HCT116 (cell line): ENCODE measurements at regions not wholly inside any gene's neighbourhood (a gene's known extent, or its start where the extent isn't known, plus 50 kb on each side); places are given as distances from the start of the nearest gene placed in this dataset.

Experiments
- ATAC-seq: fragments of 200-7000 bp; cut with Tn5 transposase; 2 replicates; pipeline ENCODE4 v1.9.1; 2020; ENCODE audit warnings: mild to moderate bottlenecking, moderate library complexity
- BruUV-seq: library from RNA; stranded (reverse); fragments of 400-500 nt; replicated peaks from 2 replicates; lab custom pipeline; 2021; lab: Mats Ljungman, UMichigan
- CTCF ChIA-PET: fragments of 300-600 bp; sonication (Branson Sonifier 250); formaldehyde crosslinking; loops from one replicate; lab custom pipeline; 2021; ENCODE audit warnings: antibody characterized with exemption; lab: Charles Lee
- POLR2A ChIA-PET: fragments of 300-600, 350-600 bp; sonication (Branson Sonifier 250); formaldehyde crosslinking; loops from one replicate; lab custom pipeline; 2021; ENCODE audit warnings: antibody characterized with exemption; lab: Charles Lee
- RAD21 ChIA-PET, 2 experiments: fragments of 300-600 bp; sonication (Branson Sonifier 250); formaldehyde crosslinking; loops; one replicate each; lab custom pipeline; 2023; ENCODE audit warnings: low total read pairs in 2 of 2; ENCODE audit not compliant: uncharacterized antibody in 2 of 2, unreplicated experiment in 2 of 2, low non-redundant PET in 1 of 2; lab: Charles Lee
- DNase-seq: peaks from one replicate; pipeline ENCODE4 v3.0.0-alpha.2; 2010; ENCODE audit warnings: low read depth, low spot score
- H2AFZ ChIP-seq: fragments of 200-600 bp; shearing (Covaris generic), sonication (generic); 2 replicates; pipeline ENCODE4 v1.6.1; 2017; ENCODE audit warnings: low read depth, mixed run types, mixed read lengths, antibody characterized with exemption, low read length; ENCODE audit not compliant: poor library complexity, severe bottlenecking
- H3K27ac ChIP-seq: 2 replicates; pipeline ENCODE4 v1.5.1; 2012; ENCODE audit warnings: low read depth, low read length
- H3K27me3 ChIP-seq: fragments of 200-600 bp; sonication (generic); 2 replicates; pipeline ENCODE4 v1.6.1; 2016; ENCODE audit warnings: mixed run types, low read length, mixed read lengths; ENCODE audit not compliant: insufficient read depth
- H3K36me3 ChIP-seq, 2 experiments: fragments of 200-500 bp in 1 of 2; fragments of 200-600 bp in 1 of 2; sonication (Bioruptor generic) in 1 of 2; sonication (generic) in 1 of 2; 2 replicates each; pipeline versions ENCODE4 v1.5.1 to v1.6.1; 2014 to 2016; ENCODE audit warnings: low read length in 2 of 2, inconsistent platforms in 1 of 2, mixed read lengths in 1 of 2, mixed run types in 1 of 2; ENCODE audit not compliant: insufficient read depth in 2 of 2, control insufficient read depth in 1 of 2
- H3K4me1 ChIP-seq, 2 experiments: fragments of 200-600 bp in 1 of 2; sonication (generic) in 1 of 2; 2 replicates each; pipeline versions ENCODE4 v1.5.1 to v1.6.1; 2012 to 2017; ENCODE audit warnings: low read length in 2 of 2, inconsistent platforms in 1 of 2, mild to moderate bottlenecking in 1 of 2, mixed read lengths in 1 of 2, mixed run types in 1 of 2, moderate library complexity in 1 of 2; ENCODE audit not compliant: insufficient read depth in 2 of 2, control insufficient read depth in 1 of 2
- H3K4me2 ChIP-seq: fragments of 200-600 bp; sonication (generic); 2 replicates; pipeline ENCODE4 v1.6.1; 2017; ENCODE audit warnings: mixed run types, low read length, mixed read lengths
- H3K4me3 ChIP-seq, 2 experiments: fragments of 200-600 bp in 1 of 2; sonication (generic) in 1 of 2; replicated peaks in 1 of 2; 2 replicates each; pipeline ENCODE4 v1.5.1; 2011 to 2016; ENCODE audit warnings: low read length in 2 of 2, control low read depth in 1 of 2, low read depth in 1 of 2, mild to moderate bottlenecking in 1 of 2, mixed read lengths in 1 of 2, mixed run types in 1 of 2
- H3K79me2 ChIP-seq: fragments of 200-600 bp; sonication (generic); 2 replicates; pipeline ENCODE4 v1.6.1; 2017; ENCODE audit warnings: mild to moderate bottlenecking, mixed run types, low read length, moderate library complexity, mixed read lengths; ENCODE audit not compliant: insufficient read depth
- H3K9ac ChIP-seq: fragments of 200-600 bp; sonication (generic); 2 replicates; pipeline ENCODE4 v1.6.1; 2016; ENCODE audit warnings: low read length, mixed read lengths
- H3K9me2 ChIP-seq: fragments of 200-600 bp; sonication (generic), shearing (Covaris generic); 2 replicates; pipeline ENCODE4 v1.6.1; 2017; ENCODE audit warnings: mixed run types, mild to moderate bottlenecking, moderate library complexity; ENCODE audit not compliant: insufficient read depth
- H3K9me3 ChIP-seq, 2 experiments: fragments of 200-500 bp in 1 of 2; fragments of 200-600 bp in 1 of 2; sonication (Bioruptor generic) in 1 of 2; sonication (generic) in 1 of 2; 2 replicates each; pipeline ENCODE4 v1.6.1; 2014 to 2017; ENCODE audit warnings: low read length in 2 of 2, mixed read lengths in 2 of 2, inconsistent platforms in 1 of 2, low read depth in 1 of 2, mild to moderate bottlenecking in 1 of 2, mixed run types in 1 of 2, moderate library complexity in 1 of 2; ENCODE audit not compliant: control insufficient read depth in 1 of 2, insufficient read depth in 1 of 2
- H4K20me1 ChIP-seq: fragments of 200-600 bp; sonication (generic), shearing (Covaris generic); 2 replicates; pipeline ENCODE4 v1.6.1; 2017; ENCODE audit warnings: mixed run types, mild to moderate bottlenecking, moderate library complexity; ENCODE audit not compliant: insufficient read depth
- ATF3 ChIP-seq: IDR thresholded peaks from 2 replicates; pipeline ENCODE4 v1.6.1; 2012
- CBX3 ChIP-seq: IDR thresholded peaks from 2 replicates; pipeline ENCODE4 v1.6.1; 2012; ENCODE audit warnings: low read depth
- CTCF ChIP-seq, 3 experiments: fragments of 200-600 bp in 1 of 3; sonication (generic) in 1 of 3; IDR thresholded peaks in 2 of 3; conservative IDR thresholded peaks in 1 of 3; 2 replicates each; pipeline ENCODE4 v1.5.1; 2012 to 2017; ENCODE audit warnings: low read depth in 2 of 3, low read length in 2 of 3, antibody characterized with exemption in 1 of 3, borderline replicate concordance in 1 of 3, control low read depth in 1 of 3, mild to moderate bottlenecking in 1 of 3, mixed read lengths in 1 of 3, mixed run types in 1 of 3, moderate library complexity in 1 of 3; ENCODE audit not compliant: insufficient read depth in 1 of 3
- ELF1 ChIP-seq: IDR thresholded peaks from 2 replicates; pipeline ENCODE4 v1.6.1; 2012; ENCODE audit warnings: low read depth, borderline replicate concordance
- EZH2 ChIP-seq: fragments of 200-600 bp; sonication (generic); IDR thresholded peaks from 2 replicates; pipeline ENCODE4 v1.6.1; 2017; ENCODE audit warnings: antibody characterized with exemption, mixed run types
- FOSL1 ChIP-seq: IDR thresholded peaks from 2 replicates; pipeline ENCODE4 v1.6.1; 2012; ENCODE audit warnings: low read depth
- JUND ChIP-seq: IDR thresholded peaks from 2 replicates; pipeline ENCODE4 v1.6.1; 2012
- POLR2A ChIP-seq: IDR thresholded peaks from 2 replicates; pipeline ENCODE4 v1.7.0; 2011; ENCODE audit warnings: borderline replicate concordance; ENCODE audit not compliant: insufficient read depth, insufficient read length; ENCODE audit errors: extremely low read depth
- POLR2AphosphoS5 ChIP-seq: IDR thresholded peaks from 2 replicates; pipeline ENCODE4 v1.6.1; 2011; ENCODE audit warnings: mild to moderate bottlenecking, low read depth, low read length, moderate library complexity
- SP1 ChIP-seq: IDR thresholded peaks from 2 replicates; pipeline ENCODE4 v1.6.1; 2012; ENCODE audit warnings: low read depth
- TCF7L2 ChIP-seq: IDR thresholded peaks from 2 replicates; pipeline ENCODE4 v1.7.0; 2011; ENCODE audit warnings: borderline replicate concordance, inconsistent platforms; ENCODE audit not compliant: insufficient read depth, insufficient read length; ENCODE audit errors: extremely low read depth
- ZNF274 ChIP-seq: fragments of 200-500 bp; sonication (Bioruptor generic); IDR thresholded peaks from 2 replicates; pipeline ENCODE4 v1.6.1; 2014; ENCODE audit warnings: mild to moderate bottlenecking, low read depth, low read length, inconsistent platforms
- intact Hi-C: fragments of 100-400 bp; cut with micrococcal nuclease; formaldehyde crosslinking; loops from 2 replicates; pipeline ENCODE4 v1.10.0; 2022

GRCh38 chr1:118253053-118253915 lies 68.3 kb upstream of the SPAG17 start:
- intact Hi-C loops = no loop called here
- Histone ChIP-seq H4K20me1 (no peaks in the 10 kb centered on the region), H3K36me3 (no peaks in the 10 kb centered on the region), H3K9me2 (no peaks in the 10 kb centered on the region), H3K9ac (no peak overlapping the region), H3K9me3 (no peaks in the 10 kb centered on the region), H3K27me3 (no peaks in the 10 kb centered on the region), H3K4me1 (no peaks in the 10 kb centered on the region), H3K4me3 (no peak overlapping the region), H3K79me2 (no peaks in the 10 kb centered on the region), H3K27ac (no peak overlapping the region), H3K4me2 (no peak overlapping the region), H2AFZ (no peak overlapping the region)
- no peak for ATAC-seq
- RAD21 ChIA-PET = no interaction called here
- TF ChIP-seq ATF3 = no peak
- no peak for TF ChIP-seq TCF7L2
- TF ChIP-seq SP1 = no peak
- TF ChIP-seq EZH2 = no peak
- no peak for TF ChIP-seq POLR2A
- CTCF ChIA-PET = no interaction called here
- BruUV-seq = no TSS peak
- POLR2A ChIA-PET = no interaction called here
- DNase-seq = no peak

- no peak overlapping the region for H2AFZ ChIP-seq
- no peak for TF ChIP-seq JUND
- TF ChIP-seq CBX3 = no peak
- TF ChIP-seq ELF1 = no peak
- no peak for TF ChIP-seq CTCF (IDR thresholded peaks at IDR 0.05 in 2 of 3, conservative IDR thresholded peaks at IDR 0.05 in 1 of 3; ENCODE audit: borderline replicate concordance in 1 of 3, insufficient read depth in 1 of 3, low read depth in 2 of 3, low read length in 2 of 3)
- no peak for TF ChIP-seq EZH2
- no peak for TF ChIP-seq FOSL1
- no peak for TF ChIP-seq POLR2AphosphoS5
- no peak for TF ChIP-seq ZNF274
- no peak for ATAC-seq
- H3K4me1 ChIP-seq = no peaks in the 10 kb centered on the region
- RAD21 ChIA-PET = no interaction called here
- H3K4me3 ChIP-seq = no peak overlapping the region
- H3K27me3 ChIP-seq = no peaks in the 10 kb centered on the region
- no peaks in the 10 kb centered on the region for H3K9me2 ChIP-seq
- DNase-seq = no peak
- no peaks in the 10 kb centered on the region for H4K20me1 ChIP-seq
- H3K9ac ChIP-seq = no peak overlapping the region
- no peak overlapping the region for H3K4me2 ChIP-seq
- intact Hi-C loops = no loop called here
- POLR2A ChIA-PET = no interaction called here
- BruUV-seq = no TSS peak
- no peaks in the 10 kb centered on the region for H3K79me2 ChIP-seq
- H3K27ac ChIP-seq = no peak overlapping the region
- CTCF ChIA-PET = no interaction called here
- H3K36me3 ChIP-seq = no peaks in the 10 kb centered on the region
- no peaks in the 10 kb centered on the region for H3K9me3 ChIP-seq
Measured at GRCh38 chr1:118252624-118253023, 67.6 kb upstream of the SPAG17 start.
